SJSA1 (cell line): ENCODE measurements at regions not wholly inside any gene's neighbourhood (a gene's known extent, or its start where the extent isn't known, plus 50 kb on each side); places are given as distances from the start of the nearest gene placed in this dataset.

Experiments
- DNase-seq, 2 experiments: peaks; one replicate each; pipeline ENCODE4 v3.0.0-alpha.2; 2015 to 2020; ENCODE audit warnings: low spot score in 2 of 2, low read depth in 1 of 2
- H3K27ac ChIP-seq: fragments of 250-450 bp; sonication (Bioruptor Pico); 2 replicates; pipeline ENCODE4 v1.5.1; 2020; ENCODE audit warnings: mild to moderate bottlenecking, moderate library complexity
- H3K27me3 ChIP-seq: fragments of 250-450 bp; sonication (Bioruptor Pico); replicated peaks from 2 replicates; pipeline ENCODE4 v1.5.1; 2020; ENCODE audit warnings: mild to moderate bottlenecking, moderate library complexity
- H3K36me3 ChIP-seq: fragments of 250-450 bp; sonication (Bioruptor Pico); 2 replicates; pipeline ENCODE4 v1.5.1; 2020; ENCODE audit warnings: mild to moderate bottlenecking
- H3K4me1 ChIP-seq: fragments of 250-450 bp; sonication (Bioruptor Pico); replicated peaks from 2 replicates; pipeline ENCODE4 v1.6.1; 2021; ENCODE audit warnings: mild to moderate bottlenecking
- H3K4me3 ChIP-seq: fragments of 250-450 bp; sonication (Bioruptor Pico); 2 replicates; pipeline ENCODE4 v1.5.1; 2020; ENCODE audit warnings: mild to moderate bottlenecking
- H3K9me3 ChIP-seq: fragments of 250-450 bp; sonication (Bioruptor Pico); replicated peaks from 2 replicates; pipeline ENCODE4 v1.5.1; 2020; ENCODE audit warnings: mild to moderate bottlenecking

GRCh38 chr20:17856837-17857605 lies 111.6 kb downstream of the SNX5 start:
- DNase-seq: no peak
- Histone ChIP-seq H3K27ac (no peak overlapping the region), H3K4me3 (no peak overlapping the region), H3K36me3 (no peaks in the 10 kb centered on the region), H3K27me3 (no peaks in the 10 kb centered on the region), H3K4me1 (no peaks in the 10 kb centered on the region; the same call in 1 of the 2 replicates), H3K9me3 (peaks cover 4% of the 10 kb centered on the region; the same call in 1 of the 2 replicates)

DNA sequence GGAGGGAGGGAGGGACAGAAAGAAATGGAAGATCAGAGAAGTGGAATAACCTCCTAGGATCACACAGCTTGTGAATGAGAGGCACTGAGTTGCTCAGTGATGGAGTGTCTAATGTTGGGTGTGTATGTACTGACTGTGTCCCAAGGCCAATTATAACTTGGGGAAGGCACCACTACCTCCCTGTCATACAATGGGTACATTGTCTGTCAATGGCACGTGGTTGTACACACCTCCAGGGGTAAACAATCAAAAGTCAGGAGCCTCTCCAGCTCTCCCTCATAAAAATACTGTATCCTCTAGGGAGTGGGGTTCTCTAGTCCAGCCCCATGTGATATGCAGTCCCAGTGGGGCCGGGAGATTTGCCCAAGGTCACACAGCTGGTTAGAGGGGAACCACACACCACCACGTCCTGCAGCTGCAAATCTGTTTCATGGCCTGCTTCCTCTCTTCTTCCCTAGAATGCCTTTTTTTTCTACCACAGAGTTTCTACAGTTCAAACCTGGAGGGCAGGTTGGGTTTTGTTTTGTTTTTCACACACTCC lies 112.5 kb downstream of the SNX5 start:
- DNase-seq: no peak

DNA sequence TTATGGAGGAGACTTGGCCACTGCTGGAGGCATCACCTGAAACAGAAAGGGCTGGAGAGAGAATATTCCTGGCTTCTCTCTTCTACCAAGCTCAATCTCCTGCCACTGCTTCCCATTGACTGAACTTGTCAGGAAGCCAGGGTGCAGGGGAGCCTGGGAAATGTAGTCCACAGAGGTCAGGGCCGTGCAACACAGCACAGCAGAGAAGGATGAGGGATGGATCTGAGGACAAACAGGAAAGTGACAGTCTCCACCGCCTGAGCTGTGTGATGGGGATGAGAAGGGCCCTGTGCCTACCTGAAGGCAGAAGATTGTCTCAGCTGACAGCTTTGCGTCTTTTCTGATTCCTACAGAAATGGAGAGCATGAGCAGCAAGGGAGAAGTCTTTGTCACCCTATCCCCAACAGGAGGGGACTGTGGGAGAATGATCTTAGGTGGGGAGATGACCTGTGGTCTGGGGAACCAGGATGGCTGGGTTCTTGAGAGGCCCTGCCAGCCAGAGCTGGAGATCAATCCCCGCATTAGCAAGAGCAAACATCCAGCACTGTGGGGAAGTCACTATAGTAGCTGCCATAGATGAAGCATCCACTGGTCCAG lies 114.2 kb downstream of the SNX5 start:
- H3K27ac ChIP-seq: no peak overlapping the region
- DNase-seq: peak in 1 of 2 experiments; percentile 57
- H3K27me3 ChIP-seq: no peaks in the 10 kb centered on the region
- no peak overlapping the region for H3K4me3 ChIP-seq
- peaks cover 15% of the 10 kb centered on the region for H3K4me1 ChIP-seq
- H3K36me3 ChIP-seq: no peaks in the 10 kb centered on the region
- H3K9me3 ChIP-seq: peaks cover 4% of the 10 kb centered on the region; the same call in 1 of the 2 replicates

More for the DNA sequence above, 112.5 kb downstream of the SNX5 start:
- no peak overlapping the region for H3K4me3 ChIP-seq
- H3K9me3 ChIP-seq: peaks cover 4% of the 10 kb centered on the region; the same call in 1 of the 2 replicates
- H3K27ac ChIP-seq: no peak overlapping the region
- H3K4me1 ChIP-seq: no peaks in the 10 kb centered on the region; the same call in 1 of the 2 replicates
- no peaks in the 10 kb centered on the region for H3K36me3 ChIP-seq
- no peaks in the 10 kb centered on the region for H3K27me3 ChIP-seq

DNA sequence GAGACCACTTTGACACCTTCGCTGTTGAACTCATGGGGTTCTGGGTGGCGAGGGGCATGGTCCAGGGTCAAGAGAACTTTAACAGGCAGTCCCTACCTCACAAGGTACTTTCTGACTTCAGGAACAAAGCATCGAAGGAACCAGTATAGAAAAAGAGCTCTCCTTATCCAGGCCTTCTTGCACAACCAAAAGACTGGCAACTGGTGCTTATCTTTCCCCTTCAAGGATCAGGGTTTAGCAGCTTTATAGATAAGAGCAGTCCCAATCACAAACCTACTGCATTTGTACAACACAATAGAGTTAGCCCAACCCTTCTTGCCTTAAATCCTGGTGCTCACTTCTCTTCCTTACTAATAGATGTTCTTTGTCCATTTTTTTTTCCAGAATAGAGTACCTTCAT lies 116.3 kb downstream of the SNX5 start:
- H3K4me1 ChIP-seq: peaks cover 25% of the 10 kb centered on the region
- H3K27me3 ChIP-seq: no peaks in the 10 kb centered on the region
- no peaks in the 10 kb centered on the region for H3K36me3 ChIP-seq
- no peak for DNase-seq
- peaks cover 4% of the 10 kb centered on the region; the same call in 1 of the 2 replicates for H3K9me3 ChIP-seq
- H3K27ac ChIP-seq: no peak overlapping the region
- H3K4me3 ChIP-seq: no peak overlapping the region

- H3K4me3 ChIP-seq: no peak overlapping the region
- peaks cover 33% of the 10 kb centered on the region for H3K4me1 ChIP-seq
- peaks cover 4% of the 10 kb centered on the region; the same call in 1 of the 2 replicates for H3K9me3 ChIP-seq
- H3K27me3 ChIP-seq: no peaks in the 10 kb centered on the region
- DNase-seq: no peak
- no peaks in the 10 kb centered on the region for H3K36me3 ChIP-seq
- H3K27ac ChIP-seq: peak overlapping the region; percentile 91
Measured at GRCh38 chr20:17850684-17851026, 117.9 kb downstream of the SNX5 start.

DNA sequence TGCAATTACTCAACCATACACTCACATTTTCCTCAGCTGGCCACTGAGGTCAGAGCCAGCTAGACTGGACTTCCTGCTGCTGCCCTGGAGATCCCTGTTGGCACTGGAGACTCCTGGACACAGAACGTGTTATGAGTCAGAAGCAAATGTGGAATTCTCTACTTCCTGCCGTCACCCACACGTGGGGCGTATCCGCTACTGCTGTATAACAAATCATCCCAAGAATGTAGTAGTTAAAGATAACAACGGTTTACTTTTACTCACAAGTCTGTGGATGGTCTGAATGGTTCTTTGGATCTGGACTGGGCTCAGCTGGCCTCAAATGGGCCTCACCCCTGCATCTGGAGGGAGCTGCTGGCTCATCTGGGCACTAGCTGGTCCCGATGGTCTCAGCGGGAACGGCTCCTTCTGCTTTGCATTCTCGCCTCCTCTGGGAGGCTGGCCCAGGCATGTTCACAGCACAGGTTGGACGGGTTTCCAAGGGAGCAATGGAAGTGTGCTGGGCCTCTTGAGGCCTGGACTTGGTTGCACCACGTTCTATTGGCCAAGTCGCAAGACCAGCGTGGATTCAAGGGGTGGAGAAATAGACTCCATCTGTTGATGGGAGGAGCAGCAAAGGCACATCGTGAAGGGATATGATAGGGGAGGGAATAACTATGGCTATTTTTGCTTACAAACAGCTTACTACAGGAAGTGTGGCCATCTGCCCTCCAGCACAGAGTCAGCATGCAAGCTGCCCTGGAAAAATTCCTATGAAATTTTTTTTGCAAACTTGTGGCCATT lies 118.5 kb downstream of the SNX5 start:
- no peak overlapping the region for H3K4me3 ChIP-seq
- H3K9me3 ChIP-seq: peaks cover 4% of the 10 kb centered on the region; the same call in 1 of the 2 replicates
- DNase-seq: peak; percentile 85 to 94
- H3K36me3 ChIP-seq: no peaks in the 10 kb centered on the region
- peaks cover 39% of the 10 kb centered on the region for H3K4me1 ChIP-seq
- H3K27me3 ChIP-seq: no peaks in the 10 kb centered on the region
- H3K27ac ChIP-seq: peak overlapping the region; percentile 91

- H3K4me3 ChIP-seq: no peak overlapping the region
- no peaks in the 10 kb centered on the region for H3K27me3 ChIP-seq
- DNase-seq: no peak
- H3K4me1 ChIP-seq: peaks cover 47% of the 10 kb centered on the region
- peak overlapping the region; percentile 91 for H3K27ac ChIP-seq
- H3K36me3 ChIP-seq: no peaks in the 10 kb centered on the region
- H3K9me3 ChIP-seq: peaks cover 4% of the 10 kb centered on the region; the same call in 1 of the 2 replicates
Measured at GRCh38 chr20:17849138-17849900, 119.3 kb downstream of the SNX5 start.

GRCh38 chr20:17848249-17849048 lies 120.1 kb downstream of the SNX5 start:
- peak overlapping the region; percentile 91 for H3K27ac ChIP-seq
- no peak for DNase-seq
- no peak overlapping the region for H3K4me3 ChIP-seq
- H3K36me3 ChIP-seq: no peaks in the 10 kb centered on the region
- peaks cover 55% of the 10 kb centered on the region for H3K4me1 ChIP-seq
- H3K27me3 ChIP-seq: no peaks in the 10 kb centered on the region
- H3K9me3 ChIP-seq: peaks cover 3% of the 10 kb centered on the region; the same call in 1 of the 2 replicates

DNA sequence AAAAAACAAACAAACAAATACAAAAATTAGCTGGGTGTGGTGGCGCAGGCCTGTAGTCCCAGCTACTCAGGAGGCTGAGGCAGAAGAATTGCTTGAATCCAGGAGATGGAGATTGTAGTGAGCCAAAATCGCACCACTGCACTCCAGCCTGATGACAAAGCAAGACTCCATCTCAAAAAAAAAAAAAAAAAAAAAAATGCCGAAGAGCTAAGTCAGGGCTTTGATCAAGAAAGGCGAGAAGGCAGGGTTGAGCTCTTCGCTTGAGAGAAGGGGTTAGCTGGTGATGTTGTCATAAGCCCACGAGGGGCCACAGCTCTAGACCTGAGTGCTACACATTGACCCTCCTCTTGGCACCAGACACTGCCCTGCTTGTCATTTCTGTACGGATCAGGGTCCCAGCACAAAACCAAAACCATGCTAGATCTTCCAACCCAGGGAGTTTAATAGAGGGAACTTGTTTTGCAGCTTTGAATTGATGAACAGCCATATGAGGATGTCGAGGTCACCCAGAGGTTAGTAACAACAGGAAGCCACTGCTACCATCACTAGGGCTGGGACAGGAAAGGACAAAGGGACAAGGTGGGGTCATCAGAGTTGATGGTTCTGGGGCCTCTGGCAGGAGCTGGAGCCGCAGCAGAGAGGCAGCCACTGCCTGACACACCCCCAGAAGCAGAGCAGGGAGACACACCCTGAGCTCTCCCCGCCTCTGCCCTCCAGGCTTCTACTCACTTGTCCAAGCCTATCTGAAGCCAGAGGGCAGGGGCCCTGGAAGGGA lies 122.7 kb downstream of the SNX5 start:
- Histone ChIP-seq H3K4me1 (peaks cover 80% of the 10 kb centered on the region), H3K36me3 (no peaks in the 10 kb centered on the region; the same call in 1 of the 2 replicates), H3K27me3 (no peaks in the 10 kb centered on the region), H3K9me3 (no peaks in the 10 kb centered on the region; the same call in 1 of the 2 replicates), H3K4me3 (no peak overlapping the region), H3K27ac (peak overlapping the region; percentile 10; the same call in 1 of the 2 replicates)
- DNase-seq: no peak

DNA sequence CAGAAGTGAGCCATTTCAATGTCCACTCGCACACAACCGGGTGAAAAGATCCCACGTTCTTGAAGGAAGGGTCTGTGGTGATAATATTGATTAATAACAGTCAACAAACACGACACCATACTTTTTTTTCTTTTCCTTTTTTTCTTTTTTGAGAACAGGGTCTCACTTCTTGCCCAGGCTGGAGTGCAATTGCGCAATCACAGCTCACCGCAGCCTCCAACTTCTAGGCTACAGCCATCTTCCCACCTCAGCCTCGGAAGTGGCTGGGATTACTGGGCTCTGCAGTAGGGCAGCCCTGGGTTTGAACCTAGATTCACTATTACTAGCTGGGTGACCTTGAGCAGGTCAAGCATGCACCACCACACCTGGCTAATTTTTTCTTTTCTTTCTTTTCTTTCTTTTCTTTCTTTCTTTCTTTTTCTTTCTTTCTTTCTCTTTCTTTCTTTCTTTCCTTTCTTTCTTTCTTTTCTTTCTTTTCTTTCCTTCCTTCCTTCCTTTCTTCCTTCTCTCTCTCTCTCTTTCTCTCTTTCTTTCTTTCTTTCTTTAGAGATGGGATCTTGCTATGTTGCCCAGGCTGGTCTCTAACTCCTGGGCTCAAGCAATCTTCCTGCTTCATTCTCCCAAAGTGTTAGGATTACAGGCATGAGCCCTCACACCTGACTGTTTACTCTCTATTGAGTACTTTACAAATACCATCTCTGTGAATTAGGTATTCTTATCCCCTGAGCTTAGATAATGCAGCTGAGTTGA lies 123.9 kb downstream of the SNX5 start:
- no peaks in the 10 kb centered on the region; the same call in 1 of the 2 replicates for H3K36me3 ChIP-seq
- peak overlapping the region; percentile 94 for H3K27ac ChIP-seq
- DNase-seq: no peak
- no peaks in the 10 kb centered on the region for H3K27me3 ChIP-seq
- peaks cover 69% of the 10 kb centered on the region for H3K4me1 ChIP-seq
- H3K4me3 ChIP-seq: no peak overlapping the region
- H3K9me3 ChIP-seq: no peaks in the 10 kb centered on the region; the same call in 1 of the 2 replicates

DNA sequence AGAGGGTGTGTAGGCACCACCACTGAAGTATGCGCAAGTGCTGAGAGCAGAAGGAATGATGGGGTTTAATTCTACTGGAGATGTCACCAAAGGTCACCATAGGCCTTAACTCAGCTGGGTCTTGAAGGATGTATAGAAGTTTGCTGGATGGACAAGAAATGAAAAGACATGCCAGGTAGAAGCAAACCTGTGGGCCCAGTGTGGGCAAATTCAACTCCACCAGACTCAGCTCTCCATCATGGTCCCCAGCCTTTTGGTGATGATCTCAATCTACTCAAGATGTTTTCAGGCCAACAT lies 124.5 kb downstream of the SNX5 start:
- H3K4me1 ChIP-seq: peaks cover 62% of the 10 kb centered on the region
- no peak overlapping the region for H3K4me3 ChIP-seq
- no peaks in the 10 kb centered on the region for H3K27me3 ChIP-seq
- H3K27ac ChIP-seq: peak overlapping the region; percentile 94
- no peak for DNase-seq
- H3K9me3 ChIP-seq: no peaks in the 10 kb centered on the region; the same call in 1 of the 2 replicates
- no peaks in the 10 kb centered on the region; the same call in 1 of the 2 replicates for H3K36me3 ChIP-seq
